Thyroid gland (tissue), 4 donors: ENCODE measurements at regions not wholly inside any gene's neighbourhood (a gene's known extent, or its start where the extent isn't known, plus 50 kb on each side); places are given as distances from the start of the nearest gene placed in this dataset.

Experiments
- DNase-seq, 2 donors: peaks; one replicate each; pipeline ENCODE4 v3.0.0-alpha.2; 2019
- H3K27ac ChIP-seq, 3 donors: fragments of 200-600 bp; sonication (generic); 1 replicate in 2 of 3; 2 replicates in 1 of 3; pipeline ENCODE4 v1.5.1; 2016 to 2019; ENCODE audit warnings: mild to moderate bottlenecking in 1 of 3, moderate library complexity in 1 of 3
- H3K27me3 ChIP-seq: fragments of 200-600 bp; sonication (generic); one replicate; pipeline ENCODE4 v1.5.1; 2019
- H3K36me3 ChIP-seq, 2 donors: fragments of 200-600 bp; sonication (generic); one replicate each; pipeline ENCODE4 v1.5.1; 2016 to 2019
- H3K4me1 ChIP-seq, 2 donors: fragments of 200-600 bp; sonication (generic); one replicate each; pipeline ENCODE4 v1.5.1; 2017 to 2019
- H3K4me3 ChIP-seq, 3 donors: fragments of 200-600 bp; sonication (generic); replicated peaks in 1 of 3; 1 replicate in 2 of 3; 2 replicates in 1 of 3; pipeline ENCODE4 v1.5.1; 2016; ENCODE audit warnings: mild to moderate bottlenecking in 1 of 3
- H3K9me3 ChIP-seq: fragments of 200-600 bp; sonication (generic); one replicate; pipeline ENCODE4 v1.5.1; 2017
- CTCF ChIP-seq, 6 experiments: fragments of 200-600 bp in 3 of 6; fragments of 450-650 bp in 3 of 6; sonication (generic) in 3 of 6; IDR thresholded peaks; one replicate each; pipeline ENCODE4 v1.5.1; 2016 to 2019; ENCODE audit warnings: antibody characterized with exemption in 6 of 6, mild to moderate bottlenecking in 2 of 6, inconsistent platforms in 1 of 6, moderate library complexity in 1 of 6
- POLR2A ChIP-seq, 2 donors: fragments of 450-650 bp; IDR thresholded peaks; one replicate each; pipeline ENCODE4 v1.6.1; 2017; ENCODE audit warnings: antibody characterized with exemption in 2 of 2, mild to moderate bottlenecking in 2 of 2, moderate library complexity in 1 of 2
- WGBS, 2 donors: methylation state at CpG; one replicate each; pipeline ENCODE4 v1.1.5; 2017; 5-methylcytosine and 5-hydroxymethylcytosine counted together
- intact Hi-C: fragments of 100-400 bp; cut with DNase I; formaldehyde crosslinking; loops from one replicate; pipeline ENCODE4 v1.15.1; 2023

- 43 to 47% methylated on average over 3 of the region's 3 CpGs for WGBS, 2 donors
- H3K9me3 ChIP-seq: no peaks in the 10 kb centered on the region
- TF ChIP-seq POLR2A (IDR thresholded peaks at IDR 0.05) (no peak), CTCF (IDR thresholded peaks at IDR 0.05) (no peak)
- no peak for DNase-seq
- H3K27ac ChIP-seq: no peak overlapping the region
- no peaks in the 10 kb centered on the region for H3K27me3 ChIP-seq
- no peak overlapping the region for H3K4me3 ChIP-seq
- H3K36me3 ChIP-seq: no peaks in the 10 kb centered on the region
- H3K4me1 ChIP-seq: no peaks in the 10 kb centered on the region
- intact Hi-C loops: no loop called here
Measured at GRCh38 chr13:21798181-21798580, 127.3 kb downstream of the FGF9 start.

- WGBS, 2 donors: 82 to 95% methylated on average over 3 of the region's 3 CpGs
- intact Hi-C loops: no loop called here
- DNase-seq: no peak
- Histone ChIP-seq H3K27me3 (no peaks in the 10 kb centered on the region), H3K36me3 (no peaks in the 10 kb centered on the region), H3K27ac (no peak overlapping the region), H3K4me3 (no peak overlapping the region), H3K9me3 (no peaks in the 10 kb centered on the region), H3K4me1 (no peaks in the 10 kb centered on the region)
- no peak for TF ChIP-seq POLR2A (IDR thresholded peaks at IDR 0.05)
- TF ChIP-seq CTCF (IDR thresholded peaks at IDR 0.05): no peak
Measured at GRCh38 chr13:21799671-21800070, 128.8 kb downstream of the FGF9 start.

GRCh38 chr13:21800837-21801616 lies 130.2 kb downstream of the FGF9 start:
- Histone ChIP-seq H3K27me3 (no peaks in the 10 kb centered on the region), H3K4me3 (no peak overlapping the region), H3K4me1 (no peaks in the 10 kb centered on the region), H3K9me3 (no peaks in the 10 kb centered on the region), H3K36me3 (no peaks in the 10 kb centered on the region), H3K27ac (no peak overlapping the region)
- WGBS, 2 donors: 78 to 79% methylated on average over 7 of the region's 7 CpGs
- DNase-seq: no peak
- TF ChIP-seq POLR2A (IDR thresholded peaks at IDR 0.05): no peak
- no peak for TF ChIP-seq CTCF (IDR thresholded peaks at IDR 0.05)
- intact Hi-C loops: no loop called here

GRCh38 chr13:21805733-21806132 lies 134.9 kb downstream of the FGF9 start:
- no peak for TF ChIP-seq CTCF (IDR thresholded peaks at IDR 0.05)
- no peak for TF ChIP-seq POLR2A (IDR thresholded peaks at IDR 0.05)
- intact Hi-C loops: no loop called here
- H3K4me3 ChIP-seq: no peak overlapping the region
- H3K27ac ChIP-seq: no peak overlapping the region
- no peaks in the 10 kb centered on the region for H3K4me1 ChIP-seq
- no peak for DNase-seq
- no peaks in the 10 kb centered on the region for H3K9me3 ChIP-seq
- no peaks in the 10 kb centered on the region for H3K36me3 ChIP-seq
- no peaks in the 10 kb centered on the region for H3K27me3 ChIP-seq
- 75 to 76% methylated on average over 3 of the region's 3 CpGs for WGBS, 2 donors

- H3K4me1 ChIP-seq: no peaks in the 10 kb centered on the region
- H3K27me3 ChIP-seq: no peaks in the 10 kb centered on the region
- DNase-seq: no peak
- no peak overlapping the region for H3K4me3 ChIP-seq
- TF ChIP-seq CTCF (IDR thresholded peaks at IDR 0.05) (no peak), POLR2A (IDR thresholded peaks at IDR 0.05) (no peak)
- intact Hi-C loops: no loop called here
- H3K27ac ChIP-seq: no peak overlapping the region
- H3K9me3 ChIP-seq: no peaks in the 10 kb centered on the region
- WGBS, 2 donors: 28 to 29% methylated on average over 10 to 11 of the region's 12 CpGs
- no peaks in the 10 kb centered on the region for H3K36me3 ChIP-seq
Measured at GRCh38 chr13:21812192-21812626, 141.3 kb downstream of the FGF9 start.
